H1 (cell line): ENCODE measurements at regions not wholly inside any gene's neighbourhood (a gene's known extent, or its start where the extent isn't known, plus 50 kb on each side); places are given as distances from the start of the nearest gene placed in this dataset.
"Not testable (repeated sequence)": the region's sequence is repeated elsewhere in the genome, so short reads cannot be mapped to it uniquely, and the experiment has no call there.

Experiments
- CTCF ChIA-PET: fragments of 300-600 bp; sonication (Branson Sonifier 250); formaldehyde crosslinking; loops from one replicate; lab custom pipeline; 2021; ENCODE audit not compliant: partially characterized antibody; lab: Charles Lee
- POLR2A ChIA-PET: fragments of 300-600 bp; sonication (Branson Sonifier 250); formaldehyde crosslinking; loops from one replicate; lab custom pipeline; 2021; ENCODE audit warnings: inconsistent platforms; ENCODE audit not compliant: partially characterized antibody; lab: Charles Lee
- DNase-seq, 2 experiments: peaks; one replicate each; pipeline versions ENCODE4 v3.0.0 to v3.0.0-alpha.2; 2010 to 2022; ENCODE audit warnings: low spot score in 2 of 2, low read depth in 1 of 2, mixed read lengths in 1 of 2
- FAIRE-seq: peaks from 2 replicates; lab custom pipeline; 2011; peaks lifted over from hg19 to GRCh38; lab: Jason Lieb, UNC
- H2AFZ ChIP-seq: 2 replicates; pipeline ENCODE4 v1.8.1; 2012; ENCODE audit warnings: low read length, inconsistent platforms
- H2AK5ac ChIP-seq: 2 replicates; pipeline ENCODE4 v1.6.1; 2013; ENCODE audit warnings: low read depth, low read length
- H2BK120ac ChIP-seq: replicated peaks from 2 replicates; pipeline ENCODE3; 2013; ENCODE audit warnings: low read depth, low read length, inconsistent platforms
- H2BK12ac ChIP-seq: 2 replicates; pipeline ENCODE4 v1.6.1; 2013; ENCODE audit warnings: low read depth, low read length
- H2BK15ac ChIP-seq: 2 replicates; pipeline ENCODE4 v1.6.1; 2013; ENCODE audit warnings: low read length
- H2BK20ac ChIP-seq: 2 replicates; pipeline ENCODE4 v1.6.1; 2013; ENCODE audit warnings: low read length
- H2BK5ac ChIP-seq: 2 replicates; pipeline ENCODE4 v1.6.1; 2013; ENCODE audit warnings: low read depth, low read length
- H3K14ac ChIP-seq: 2 replicates; pipeline ENCODE4 v1.6.1; 2013; ENCODE audit warnings: inconsistent platforms; ENCODE audit not compliant: insufficient read length
- H3K18ac ChIP-seq: 2 replicates; pipeline ENCODE4 v1.6.1; 2013; ENCODE audit warnings: low read length; ENCODE audit errors: extremely low read depth
- H3K23ac ChIP-seq: 2 replicates; pipeline ENCODE4 v1.6.1; 2013; ENCODE audit warnings: inconsistent platforms; ENCODE audit not compliant: insufficient read length
- H3K23me2 ChIP-seq: 2 replicates; pipeline ENCODE4 v1.6.1; 2013; ENCODE audit warnings: low read depth, low read length
- H3K27ac ChIP-seq: 2 replicates; pipeline ENCODE4 v1.6.1; 2011; ENCODE audit warnings: low read depth, low read length, inconsistent platforms
- H3K27me3 ChIP-seq, 4 experiments: replicated peaks in 1 of 4; 1 replicate in 1 of 4; 2 replicates in 3 of 4; pipeline versions ENCODE4 v1.6.1 to v1.8.1; 2011 to 2013; ENCODE audit warnings: low read length in 3 of 4, mild to moderate bottlenecking in 3 of 4, inconsistent platforms in 2 of 4, mixed read lengths in 2 of 4, moderate library complexity in 1 of 4; ENCODE audit not compliant: control insufficient read depth in 3 of 4, insufficient read depth in 3 of 4; ENCODE audit errors: extremely low read depth in 1 of 4
- H3K36me3 ChIP-seq, 4 experiments: 2 replicates each; pipeline versions ENCODE4 v1.6.1 to v1.8.1; 2011 to 2013; ENCODE audit warnings: mild to moderate bottlenecking in 4 of 4, low read length in 3 of 4, moderate library complexity in 2 of 4, control low read depth in 1 of 4, inconsistent platforms in 1 of 4; ENCODE audit not compliant: insufficient read depth in 4 of 4, control insufficient read depth in 2 of 4
- H3K4ac ChIP-seq: replicated peaks from 2 replicates; pipeline ENCODE3; 2013; ENCODE audit warnings: low read length, low read depth, mixed read lengths, inconsistent platforms; ENCODE audit not compliant: insufficient read length
- H3K4me1 ChIP-seq, 4 experiments: replicated peaks in 1 of 4; 1 replicate in 1 of 4; 2 replicates in 3 of 4; pipeline versions ENCODE4 v1.6.1 to v1.8.1; 2011 to 2013; ENCODE audit warnings: low read length in 3 of 4, inconsistent platforms in 2 of 4, mixed read lengths in 1 of 4; ENCODE audit not compliant: insufficient read depth in 4 of 4, control insufficient read depth in 3 of 4
- H3K4me2 ChIP-seq, 2 experiments: 2 replicates each; pipeline versions ENCODE4 v1.6.1 to v1.8.1; 2011 to 2013; ENCODE audit warnings: low read depth in 2 of 2, low read length in 2 of 2, control low read depth in 1 of 2, inconsistent platforms in 1 of 2, mild to moderate bottlenecking in 1 of 2; ENCODE audit not compliant: insufficient read depth in 1 of 2
- H3K4me3 ChIP-seq, 4 experiments: fragments of 200-600, 300-600 bp in 1 of 4; sonication (generic), shearing (Covaris generic), sonication (Bioruptor Twin) in 1 of 4; 2 replicates each; pipeline versions ENCODE4 v1.5.1 to v1.8.1; 2011 to 2016; ENCODE audit warnings: low read length in 4 of 4, low read depth in 3 of 4, control low read depth in 2 of 4, inconsistent platforms in 2 of 4, mild to moderate bottlenecking in 2 of 4, mixed read lengths in 1 of 4, moderate library complexity in 1 of 4; ENCODE audit not compliant: insufficient read depth in 2 of 4; ENCODE audit errors: extremely low read depth in 1 of 4
- H3K56ac ChIP-seq: replicated peaks from 2 replicates; pipeline ENCODE3; 2013; ENCODE audit warnings: low read depth, mild to moderate bottlenecking, mixed read lengths, low read length, inconsistent platforms; ENCODE audit not compliant: insufficient read length
- H3K79me1 ChIP-seq: 2 replicates; pipeline ENCODE4 v1.6.1; 2013; ENCODE audit warnings: low read depth, low read length, control low read depth
- H3K79me2 ChIP-seq, 2 experiments: 2 replicates each; pipeline versions ENCODE4 v1.6.1 to v1.8.1; 2012 to 2013; ENCODE audit warnings: low read length in 2 of 2, mild to moderate bottlenecking in 2 of 2, inconsistent platforms in 1 of 2; ENCODE audit not compliant: insufficient read depth in 2 of 2, control insufficient read depth in 1 of 2
- H3K9ac ChIP-seq, 4 experiments: replicated peaks in 1 of 4; 1 replicate in 1 of 4; 2 replicates in 3 of 4; pipeline versions ENCODE4 v1.6.1 to v1.8.1; 2011 to 2013; ENCODE audit warnings: low read depth in 3 of 4, low read length in 3 of 4, control low read depth in 2 of 4, mild to moderate bottlenecking in 2 of 4, moderate library complexity in 2 of 4, inconsistent platforms in 1 of 4; ENCODE audit errors: extremely low read depth in 1 of 4
- H3K9me3 ChIP-seq, 2 experiments: 2 replicates each; pipeline versions ENCODE4 v1.6.1 to v1.8.1; 2012 to 2013; ENCODE audit warnings: mild to moderate bottlenecking in 2 of 2, moderate library complexity in 2 of 2, control low read depth in 1 of 2, inconsistent platforms in 1 of 2, low read depth in 1 of 2, low read length in 1 of 2, mixed read lengths in 1 of 2; ENCODE audit not compliant: insufficient read depth in 2 of 2
- H4K20me1 ChIP-seq, 2 experiments: replicated peaks in 1 of 2; 2 replicates each; pipeline versions ENCODE3 to v1.8.1; 2011 to 2013; ENCODE audit warnings: inconsistent platforms in 2 of 2, low read length in 2 of 2, mild to moderate bottlenecking in 1 of 2; ENCODE audit not compliant: insufficient read depth in 2 of 2, control insufficient read depth in 1 of 2
- H4K5ac ChIP-seq: 2 replicates; pipeline ENCODE4 v1.6.1; 2013; ENCODE audit warnings: low read length, low read depth, mixed read lengths, inconsistent platforms; ENCODE audit not compliant: insufficient read length
- H4K8ac ChIP-seq: 2 replicates; pipeline ENCODE4 v1.8.0; 2013; ENCODE audit warnings: mild to moderate bottlenecking, moderate library complexity, low read length, inconsistent platforms; ENCODE audit not compliant: insufficient read depth; ENCODE audit errors: extremely low read depth
- H4K91ac ChIP-seq: replicated peaks from 2 replicates; pipeline ENCODE3; 2013; ENCODE audit warnings: low read length, mixed read lengths, inconsistent platforms; ENCODE audit not compliant: insufficient read length
- WGBS, 2 experiments: shearing (Covaris generic) in 1 of 2; methylation state at CpG; one replicate each; pipeline versions ENCODE4 v1.1.6 to v1.1.7; 2013 to 2015; ENCODE audit warnings: low lambda C conversion rate in 2 of 2, mixed read lengths in 2 of 2, inconsistent platforms in 1 of 2, low coverage in 1 of 2, missing lambda C conversion rate in 1 of 2; ENCODE audit not compliant: insufficient replicate concordance in 2 of 2, insufficient coverage in 1 of 2, insufficient read length in 1 of 2; ENCODE audit errors: extremely low coverage in 1 of 2, missing lambda C conversion rate in 1 of 2; 5-methylcytosine and 5-hydroxymethylcytosine counted together

DNA sequence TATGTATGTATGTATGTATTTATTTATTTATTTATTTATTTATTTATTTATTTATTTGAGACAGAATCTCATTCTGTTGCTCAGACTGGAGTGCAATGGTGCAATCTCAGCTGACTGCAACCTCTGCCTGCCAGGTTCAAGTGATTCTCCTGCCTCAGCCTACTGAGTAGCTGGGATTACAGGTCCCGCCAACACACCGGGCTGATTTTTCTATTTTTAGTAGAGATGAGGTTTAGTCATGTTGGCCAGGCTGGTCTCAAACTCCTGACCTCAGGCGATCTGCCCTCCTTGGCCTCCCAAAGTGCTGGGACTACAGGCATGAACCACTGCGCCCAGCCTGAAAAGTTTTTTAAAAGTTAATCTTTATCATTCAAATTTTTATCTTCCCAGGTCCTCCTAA is 532.9 kb upstream of the SMIM21 start:
- H2BK120ac ChIP-seq, H2BK20ac ChIP-seq, H3K18ac ChIP-seq, H3K4me2 ChIP-seq, H3K4ac ChIP-seq, H4K91ac ChIP-seq, H3K4me3 ChIP-seq, H3K4me1 ChIP-seq, H3K27ac ChIP-seq, H2BK5ac ChIP-seq, POLR2A ChIA-PET, H4K5ac ChIP-seq, H3K79me2 ChIP-seq, H2AFZ ChIP-seq, H3K79me1 ChIP-seq, H3K23me2 ChIP-seq, H3K9me3 ChIP-seq, H2AK5ac ChIP-seq, DNase-seq, H4K20me1 ChIP-seq, H3K36me3 ChIP-seq, H3K23ac ChIP-seq, H3K14ac ChIP-seq, H3K56ac ChIP-seq, H3K9ac ChIP-seq, H3K27me3 ChIP-seq, H2BK12ac ChIP-seq, H2BK15ac ChIP-seq, H4K8ac ChIP-seq, FAIRE-seq, CTCF ChIA-PET: not testable (repeated sequence)
- WGBS, 2 experiments = 79% methylated on average over 4 of the region's 4 CpGs; no CpG with 5 or more reads in 1 of the 2 experiments
